HL-60 (cell line): ENCODE measurements at regions not wholly inside any gene's neighbourhood (a gene's known extent, or its start where the extent isn't known, plus 50 kb on each side); places are given as distances from the start of the nearest gene placed in this dataset.

Experiments
- GABPA ChIP-seq: IDR thresholded peaks from 2 replicates; pipeline ENCODE4 v1.6.1; 2012; ENCODE audit warnings: low read depth
- TF ChIP-seq, protein P1 (sequence below): IDR thresholded peaks from one replicate; pipeline ENCODE4 v1.5.1; 2011; ENCODE audit warnings: low read length, control low read depth, inconsistent platforms; ENCODE audit not compliant: insufficient read depth

DNA sequence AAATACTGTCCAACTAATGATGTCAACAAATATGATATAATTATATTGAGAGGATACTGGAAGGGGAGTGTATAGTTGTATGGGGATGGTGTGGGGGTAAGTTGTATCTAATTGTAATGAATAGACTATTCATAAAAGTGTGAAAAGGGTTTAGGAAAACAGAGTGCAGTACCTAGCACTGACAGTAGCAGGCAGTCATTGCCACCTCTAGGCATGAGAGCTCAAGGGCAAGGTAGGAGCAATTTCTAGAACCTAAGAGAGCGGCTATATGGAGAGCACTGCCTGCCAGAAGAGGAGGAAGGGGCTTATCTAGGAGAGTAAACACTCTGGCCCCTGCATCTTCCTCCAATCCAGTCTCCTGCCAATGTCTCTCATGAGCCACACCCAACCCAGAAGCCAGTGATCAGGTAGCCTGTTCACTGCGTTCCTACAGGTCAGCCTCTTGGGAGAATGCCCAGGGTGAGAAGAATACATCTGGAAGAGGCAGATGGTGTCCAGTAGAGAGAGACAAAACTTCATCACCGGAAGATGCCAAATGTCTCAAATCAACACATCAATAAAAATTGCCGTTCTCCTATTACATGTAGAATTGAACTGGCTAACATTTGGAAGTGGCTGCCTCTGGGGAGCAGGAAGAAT, 200.0 kb downstream of the LY86 start:
- TF ChIP-seq, protein P1, sequence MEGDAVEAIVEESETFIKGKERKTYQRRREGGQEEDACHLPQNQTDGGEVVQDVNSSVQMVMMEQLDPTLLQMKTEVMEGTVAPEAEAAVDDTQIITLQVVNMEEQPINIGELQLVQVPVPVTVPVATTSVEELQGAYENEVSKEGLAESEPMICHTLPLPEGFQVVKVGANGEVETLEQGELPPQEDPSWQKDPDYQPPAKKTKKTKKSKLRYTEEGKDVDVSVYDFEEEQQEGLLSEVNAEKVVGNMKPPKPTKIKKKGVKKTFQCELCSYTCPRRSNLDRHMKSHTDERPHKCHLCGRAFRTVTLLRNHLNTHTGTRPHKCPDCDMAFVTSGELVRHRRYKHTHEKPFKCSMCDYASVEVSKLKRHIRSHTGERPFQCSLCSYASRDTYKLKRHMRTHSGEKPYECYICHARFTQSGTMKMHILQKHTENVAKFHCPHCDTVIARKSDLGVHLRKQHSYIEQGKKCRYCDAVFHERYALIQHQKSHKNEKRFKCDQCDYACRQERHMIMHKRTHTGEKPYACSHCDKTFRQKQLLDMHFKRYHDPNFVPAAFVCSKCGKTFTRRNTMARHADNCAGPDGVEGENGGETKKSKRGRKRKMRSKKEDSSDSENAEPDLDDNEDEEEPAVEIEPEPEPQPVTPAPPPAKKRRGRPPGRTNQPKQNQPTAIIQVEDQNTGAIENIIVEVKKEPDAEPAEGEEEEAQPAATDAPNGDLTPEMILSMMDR = peak; percentile 64
- no peak for TF ChIP-seq GABPA
